GM23338 (cell line): ENCODE measurements at regions not wholly inside any gene's neighbourhood (a gene's known extent, or its start where the extent isn't known, plus 50 kb on each side); places are given as distances from the start of the nearest gene placed in this dataset.

Source experiments
- CREB1 ChIP-seq: fragments of 250-450 bp; sonication (Bioruptor Pico); IDR thresholded peaks from 2 replicates; pipeline ENCODE4 v1.5.0; 2020; ENCODE audit warnings: low read depth, mild to moderate bottlenecking, moderate library complexity
- CTCF ChIP-seq, 2 experiments: fragments of 200-600 bp in 1 of 2; sonication (generic) in 1 of 2; conservative IDR thresholded peaks; 2 replicates each; pipeline versions ENCODE4 v1.5.1 to v1.6.1; 2016 to 2017; ENCODE audit warnings: antibody characterized with exemption in 2 of 2, low read depth in 2 of 2, mild to moderate bottlenecking in 2 of 2, moderate library complexity in 1 of 2
- ETS1 ChIP-seq: IDR thresholded peaks from 2 replicates; pipeline ENCODE4 v1.6.1; 2016; ENCODE audit warnings: antibody characterized with exemption
- EZH2 ChIP-seq: fragments of 200-600 bp; sonication (generic); IDR thresholded peaks from one replicate; pipeline ENCODE4 v1.8.0; 2017; ENCODE audit warnings: antibody characterized with exemption, mild to moderate bottlenecking, low read depth; ENCODE audit not compliant: unreplicated experiment
- EZH2phosphoT487 ChIP-seq: fragments of 200-600 bp; sonication (generic); IDR thresholded peaks from one replicate; pipeline ENCODE4 v1.8.1; 2018; ENCODE audit warnings: antibody characterized with exemption; ENCODE audit not compliant: unreplicated experiment
- JUNB ChIP-seq: IDR thresholded peaks from one replicate; pipeline ENCODE4 v1.6.1; 2016; ENCODE audit warnings: antibody characterized with exemption; ENCODE audit not compliant: unreplicated experiment
- POLR2AphosphoS5 ChIP-seq: IDR thresholded peaks from 2 replicates; pipeline ENCODE4 v1.6.1; 2016; ENCODE audit warnings: antibody characterized with exemption, low read depth

- TF ChIP-seq CTCF (conservative IDR thresholded peaks at IDR 0.05; ENCODE audit: low read depth in 2 of 2): no peak
- TF ChIP-seq CREB1 (CRISPR knock-in tag): no peak
- TF ChIP-seq EZH2: no peak
- TF ChIP-seq EZH2phosphoT487: no peak
- no peak for TF ChIP-seq JUNB
- no peak for TF ChIP-seq POLR2AphosphoS5
- TF ChIP-seq ETS1: no peak
Observed at GRCh38 chr4:79599691-79600090, 191.7 kb upstream of the GK2 start.
